ENCODE measurements at regions not wholly inside any gene's neighbourhood (a gene's known extent, or its start where the extent isn't known, plus 50 kb on each side); places are given as distances from the start of the nearest gene placed in this dataset.
"Not testable (repeated sequence)": the region's sequence is repeated elsewhere in the genome, so short reads cannot be mapped to it uniquely, and the experiment has no call there.

GRCh38 chr2:192893976-192894375, 699.2 kb upstream of the TMEFF2 start:
- not testable (repeated sequence) for TF ChIP-seq CTCF, POLR2A (IDR thresholded peaks at IDR 0.05)
